ENCODE measurements at regions not wholly inside any gene's neighbourhood (a gene's known extent, or its start where the extent isn't known, plus 50 kb on each side); places are given as distances from the start of the nearest gene placed in this dataset.

DNA sequence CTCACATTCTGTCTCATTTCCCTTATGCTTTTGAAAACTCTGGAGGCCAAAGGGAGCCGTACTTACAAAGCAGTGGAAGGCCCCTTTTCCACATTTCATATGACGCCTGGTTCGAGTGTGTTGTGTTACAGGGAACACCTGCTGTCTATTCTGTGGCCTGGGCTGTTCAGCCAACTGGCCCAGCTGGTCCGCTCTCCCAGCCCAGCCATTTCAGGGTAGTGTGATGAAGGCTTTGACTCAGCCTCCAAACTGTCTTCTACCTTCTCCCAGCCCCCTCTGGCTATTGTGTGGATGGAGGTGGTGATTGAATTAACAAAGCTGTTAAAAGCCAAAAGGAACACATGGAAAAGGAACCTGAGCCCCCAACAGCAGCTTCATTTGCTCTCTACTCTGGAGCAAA, 233.8 kb downstream of the ICOS start:
- no peaks in the 10 kb centered on the region for H3K9me3 Mint-ChIP-seq
- H3K4me3 Mint-ChIP-seq = no peak overlapping the region
- peaks cover 7% of the 10 kb centered on the region for H3K27me3 Mint-ChIP-seq (ENCODE audit: low read depth)
- H3K27ac Mint-ChIP-seq = no peak overlapping the region
- ATAC-seq (replicated peaks in 1 of 2) (no peak), DNase-seq (no peak)
- H3K4me1 Mint-ChIP-seq (ENCODE audit: low read depth) = no peaks in the 10 kb centered on the region
- no peaks in the 10 kb centered on the region for H3K36me3 Mint-ChIP-seq (ENCODE audit: insufficient read depth in 2 of 2)

GRCh38 chr2:204171432-204172144, 235.0 kb downstream of the ICOS start:
- Mint-ChIP-seq H3K4me1 (ENCODE audit: low read depth) (no peaks in the 10 kb centered on the region), H3K36me3 (ENCODE audit: insufficient read depth in 2 of 2) (no peaks in the 10 kb centered on the region), H3K27ac (no peak overlapping the region), H3K9me3 (no peaks in the 10 kb centered on the region), H3K4me3 (no peak overlapping the region), H3K27me3 (ENCODE audit: low read depth) (peaks cover 3% of the 10 kb centered on the region)
- ATAC-seq (replicated peaks in 1 of 2) = no peak
- no peak for DNase-seq

DNA sequence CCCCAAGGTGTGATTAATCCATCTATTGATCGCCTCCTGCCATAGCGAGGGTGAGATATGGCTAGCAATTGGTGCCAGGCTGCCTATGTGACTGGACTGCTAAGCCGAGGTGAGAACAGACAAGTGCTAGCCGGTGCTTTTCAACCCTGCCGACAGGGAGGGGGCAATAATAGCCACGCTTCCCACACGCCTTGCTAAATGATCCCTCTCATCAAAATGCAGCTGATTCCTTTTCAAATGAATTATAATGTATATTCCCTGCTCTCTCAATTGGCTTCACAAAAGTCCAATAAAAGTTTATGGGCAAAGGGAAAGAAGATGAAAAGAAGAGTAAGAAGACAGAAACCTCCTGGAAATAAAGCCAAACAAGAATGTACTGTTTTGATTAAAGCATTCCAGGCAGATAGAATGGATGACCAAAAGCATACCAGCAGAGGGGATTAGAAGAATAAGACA, 235.6 kb downstream of the ICOS start:
- H3K27me3 Mint-ChIP-seq (ENCODE audit: low read depth) = peaks cover 7% of the 10 kb centered on the region
- no peak for ATAC-seq (replicated peaks in 1 of 2)
- H3K4me1 Mint-ChIP-seq (ENCODE audit: low read depth) = no peaks in the 10 kb centered on the region
- H3K4me3 Mint-ChIP-seq = no peak overlapping the region
- H3K27ac Mint-ChIP-seq = no peak overlapping the region
- no peak for DNase-seq
- no peaks in the 10 kb centered on the region for H3K36me3 Mint-ChIP-seq (ENCODE audit: insufficient read depth in 2 of 2)
- no peaks in the 10 kb centered on the region for H3K9me3 Mint-ChIP-seq

- peaks cover 14% of the 10 kb centered on the region for H3K27me3 Mint-ChIP-seq (ENCODE audit: low read depth)
- no peaks in the 10 kb centered on the region for H3K9me3 Mint-ChIP-seq
- DNase-seq = no peak
- peaks cover 10% of the 10 kb centered on the region for H3K4me1 Mint-ChIP-seq (ENCODE audit: low read depth)
- no peak overlapping the region for H3K27ac Mint-ChIP-seq
- no peaks in the 10 kb centered on the region for H3K36me3 Mint-ChIP-seq (ENCODE audit: insufficient read depth in 2 of 2)
- ATAC-seq (replicated peaks in 1 of 2) = no peak
- no peak overlapping the region for H3K4me3 Mint-ChIP-seq
Measured at GRCh38 chr2:204174034-204174433, 237.5 kb downstream of the ICOS start.

GRCh38 chr2:204175552-204176271, 239.1 kb downstream of the ICOS start:
- DNase-seq = no peak
- Mint-ChIP-seq H3K4me3 (no peak overlapping the region), H3K9me3 (no peaks in the 10 kb centered on the region), H3K27ac (no peak overlapping the region), H3K4me1 (ENCODE audit: low read depth) (peaks cover 10% of the 10 kb centered on the region), H3K27me3 (ENCODE audit: low read depth) (peaks cover 23% of the 10 kb centered on the region), H3K36me3 (ENCODE audit: insufficient read depth in 2 of 2) (no peaks in the 10 kb centered on the region)
- ATAC-seq (replicated peaks in 1 of 2) = no peak

DNA sequence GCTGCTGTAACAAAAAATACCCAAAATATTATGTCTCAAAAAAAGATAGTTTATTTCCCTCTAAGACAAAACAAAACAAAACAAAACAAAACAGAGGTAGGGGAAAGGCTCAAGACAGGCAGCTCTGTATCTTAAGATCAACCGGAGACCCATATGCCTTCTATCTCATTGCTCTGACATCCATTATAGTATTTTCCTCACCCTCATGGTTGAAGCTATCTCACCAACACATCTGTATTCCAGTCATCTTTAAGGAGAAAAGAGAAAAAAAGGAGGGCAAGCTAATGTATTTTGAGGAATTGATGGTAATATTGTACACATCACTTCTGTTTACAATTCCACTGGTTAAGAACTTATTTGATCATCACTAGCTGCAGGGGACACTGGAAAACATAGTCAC, 239.7 kb downstream of the ICOS start:
- peaks cover 10% of the 10 kb centered on the region for H3K4me1 Mint-ChIP-seq (ENCODE audit: low read depth)
- H3K27ac Mint-ChIP-seq = no peak overlapping the region
- H3K27me3 Mint-ChIP-seq (ENCODE audit: low read depth) = peaks cover 28% of the 10 kb centered on the region
- ATAC-seq (replicated peaks in 1 of 2) (no peak), DNase-seq (no peak)
- H3K4me3 Mint-ChIP-seq = no peak overlapping the region
- H3K36me3 Mint-ChIP-seq (ENCODE audit: insufficient read depth in 2 of 2) = no peaks in the 10 kb centered on the region
- H3K9me3 Mint-ChIP-seq = no peaks in the 10 kb centered on the region

GRCh38 chr2:204177251-204177976, 240.9 kb downstream of the ICOS start:
- Mint-ChIP-seq H3K27me3 (ENCODE audit: low read depth) (peaks cover 38% of the 10 kb centered on the region), H3K27ac (no peak overlapping the region), H3K4me1 (ENCODE audit: low read depth) (peaks cover 10% of the 10 kb centered on the region), H3K4me3 (no peak overlapping the region), H3K36me3 (ENCODE audit: insufficient read depth in 2 of 2) (no peaks in the 10 kb centered on the region), H3K9me3 (no peaks in the 10 kb centered on the region)
- peak; percentile 59 to 68 for ATAC-seq (replicated peaks in 1 of 2)
- DNase-seq = no peak

DNA sequence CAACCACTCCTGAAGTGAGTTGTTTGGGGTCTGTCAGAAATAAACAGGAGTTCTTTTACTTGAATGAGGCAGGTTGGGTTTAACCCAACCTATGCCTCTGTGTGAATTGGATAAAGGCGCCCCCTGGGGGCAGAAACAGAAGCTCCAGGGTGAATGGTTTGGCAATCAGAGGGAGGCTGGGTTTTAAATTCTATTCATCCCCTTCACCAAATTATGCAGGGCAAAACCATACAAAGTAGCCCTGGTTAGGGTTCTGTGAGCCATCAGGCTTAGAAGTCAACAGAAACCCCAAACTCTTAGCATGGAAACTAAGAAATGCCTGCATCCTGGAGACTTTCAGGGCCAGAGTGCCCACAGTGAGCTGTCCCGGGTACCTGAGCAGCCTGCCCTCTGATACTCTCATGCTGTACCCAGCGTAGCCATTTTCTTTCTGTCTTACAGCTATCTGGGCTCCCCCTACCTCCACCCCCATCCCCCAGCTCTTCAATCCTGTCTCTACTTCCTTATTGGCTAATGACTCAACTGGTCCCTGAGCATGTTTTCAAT, 241.5 kb downstream of the ICOS start:
- no peaks in the 10 kb centered on the region for H3K36me3 Mint-ChIP-seq (ENCODE audit: insufficient read depth in 2 of 2)
- H3K9me3 Mint-ChIP-seq = no peaks in the 10 kb centered on the region
- H3K27me3 Mint-ChIP-seq (ENCODE audit: low read depth) = peaks cover 38% of the 10 kb centered on the region
- DNase-seq (peak; percentile 69 to 81), ATAC-seq (replicated peaks in 1 of 2) (peak; percentile 91)
- H3K27ac Mint-ChIP-seq = no peak overlapping the region
- H3K4me1 Mint-ChIP-seq (ENCODE audit: low read depth) = peaks cover 10% of the 10 kb centered on the region
- no peak overlapping the region for H3K4me3 Mint-ChIP-seq

- DNase-seq (no peak), ATAC-seq (replicated peaks in 1 of 2) (peak in 1 of 2 donors; percentile 35)
- H3K36me3 Mint-ChIP-seq (ENCODE audit: insufficient read depth in 2 of 2) = no peaks in the 10 kb centered on the region
- H3K4me3 Mint-ChIP-seq = no peak overlapping the region
- H3K4me1 Mint-ChIP-seq (ENCODE audit: low read depth) = peaks cover 10% of the 10 kb centered on the region
- H3K27me3 Mint-ChIP-seq (ENCODE audit: low read depth) = peaks cover 38% of the 10 kb centered on the region
- H3K27ac Mint-ChIP-seq = no peak overlapping the region
- H3K9me3 Mint-ChIP-seq = no peaks in the 10 kb centered on the region
Measured at GRCh38 chr2:204180649-204181048, 244.1 kb downstream of the ICOS start.

GRCh38 chr2:204183608-204184007, 247.0 kb downstream of the ICOS start:
- Mint-ChIP-seq H3K36me3 (ENCODE audit: insufficient read depth in 2 of 2) (no peaks in the 10 kb centered on the region), H3K4me3 (no peak overlapping the region), H3K4me1 (ENCODE audit: low read depth) (peaks cover 11% of the 10 kb centered on the region), H3K9me3 (peaks cover 0 to 1% of the 10 kb centered on the region in 2 donors), H3K27ac (no peak overlapping the region), H3K27me3 (ENCODE audit: low read depth) (peaks cover 26% of the 10 kb centered on the region)
- no peak for DNase-seq
- no peak for ATAC-seq (replicated peaks in 1 of 2)

GRCh38 chr2:204184226-204184625, 247.7 kb downstream of the ICOS start:
- H3K27ac Mint-ChIP-seq = no peak overlapping the region
- H3K36me3 Mint-ChIP-seq (ENCODE audit: insufficient read depth in 2 of 2) = no peaks in the 10 kb centered on the region
- no peak for ATAC-seq (replicated peaks in 1 of 2)
- peaks cover 11% of the 10 kb centered on the region for H3K4me1 Mint-ChIP-seq (ENCODE audit: low read depth)
- H3K9me3 Mint-ChIP-seq = peaks cover 0 to 1% of the 10 kb centered on the region in 2 donors
- no peak overlapping the region for H3K4me3 Mint-ChIP-seq
- no peak for DNase-seq
- H3K27me3 Mint-ChIP-seq (ENCODE audit: low read depth) = peaks cover 23% of the 10 kb centered on the region

GRCh38 chr2:204187229-204188083, 250.9 kb downstream of the ICOS start:
- no peak for DNase-seq
- no peaks in the 10 kb centered on the region for H3K27me3 Mint-ChIP-seq (ENCODE audit: low read depth)
- H3K27ac Mint-ChIP-seq = no peak overlapping the region
- H3K36me3 Mint-ChIP-seq (ENCODE audit: insufficient read depth in 2 of 2) = no peaks in the 10 kb centered on the region
- peaks cover 0 to 3% of the 10 kb centered on the region in 2 donors for H3K9me3 Mint-ChIP-seq
- no peak for ATAC-seq (replicated peaks in 1 of 2)
- H3K4me3 Mint-ChIP-seq = no peak overlapping the region
- H3K4me1 Mint-ChIP-seq (ENCODE audit: low read depth) = peaks cover 11% of the 10 kb centered on the region
